SU-DHL-6 (cell line): ENCODE measurements at regions not wholly inside any gene's neighbourhood (a gene's known extent, or its start where the extent isn't known, plus 50 kb on each side); places are given as distances from the start of the nearest gene placed in this dataset.
"Not testable (repeated sequence)": the region's sequence is repeated elsewhere in the genome, so short reads cannot be mapped to it uniquely, and the experiment has no call there.

Experiments
- H2AFZ ChIP-seq: fragments of 200-600 bp; sonication (generic); 2 replicates; pipeline ENCODE4 v1.6.1; 2014; ENCODE audit warnings: low read depth, mild to moderate bottlenecking, moderate library complexity, mixed read lengths, antibody characterized with exemption, low read length; ENCODE audit not compliant: severe bottlenecking
- H3F3A ChIP-seq: fragments of 200-600 bp; shearing (Covaris generic); 2 replicates; pipeline ENCODE4 v1.6.0; 2016; ENCODE audit warnings: antibody characterized with exemption, mild to moderate bottlenecking; ENCODE audit not compliant: insufficient read depth
- H3K27ac ChIP-seq: fragments of 200-600 bp; sonication (generic); 2 replicates; pipeline ENCODE4 v1.5.1; 2016; ENCODE audit warnings: low read depth, mild to moderate bottlenecking, low read length, moderate library complexity, mixed read lengths
- H3K27me3 ChIP-seq: fragments of 200-600 bp; sonication (generic), shearing (Covaris generic); 2 replicates; pipeline ENCODE4 v1.6.0; 2014; ENCODE audit warnings: mild to moderate bottlenecking, low read length
- H3K36me3 ChIP-seq: fragments of 200-600 bp; sonication (generic); 2 replicates; pipeline ENCODE4 v1.6.1; 2014; ENCODE audit warnings: mild to moderate bottlenecking, low read length, mixed read lengths
- H3K4me2 ChIP-seq: fragments of 300-600, 200-600 bp; shearing (Covaris generic), sonication (generic); 2 replicates; pipeline ENCODE4 v1.6.0; 2014; ENCODE audit warnings: low read length, low read depth, mild to moderate bottlenecking; ENCODE audit not compliant: poor library complexity, severe bottlenecking
- H3K4me3 ChIP-seq: fragments of 200-600 bp; sonication (generic); 2 replicates; pipeline ENCODE4 v1.5.1; 2014; ENCODE audit warnings: antibody characterized with exemption, low read length, mild to moderate bottlenecking, mixed read lengths; ENCODE audit not compliant: insufficient read depth, poor library complexity, severe bottlenecking
- H3K79me2 ChIP-seq: fragments of 200-600 bp; sonication (generic); 2 replicates; pipeline ENCODE4 v1.6.1; 2014; ENCODE audit warnings: mild to moderate bottlenecking, low read length, moderate library complexity; ENCODE audit not compliant: insufficient read depth
- H3K9ac ChIP-seq: fragments of 200-600 bp; sonication (generic); 2 replicates; pipeline ENCODE4 v1.7.0; 2014; ENCODE audit warnings: mild to moderate bottlenecking, low read length
- H3K9me2 ChIP-seq: fragments of 200-600 bp; sonication (generic); replicated peaks from 2 replicates; pipeline ENCODE4 v1.6.1; 2014; ENCODE audit warnings: low read length; ENCODE audit not compliant: insufficient read depth
- H3K9me3 ChIP-seq: fragments of 200-600 bp; sonication (generic); 2 replicates; pipeline ENCODE4 v1.6.1; 2014; ENCODE audit warnings: low read length, mixed read lengths; ENCODE audit not compliant: insufficient read depth
- H4K20me1 ChIP-seq: fragments of 200-600 bp; sonication (generic); 2 replicates; pipeline ENCODE4 v1.6.1; 2014; ENCODE audit warnings: low read depth, mild to moderate bottlenecking, antibody characterized with exemption, low read length, moderate library complexity, mixed read lengths
- EZH2phosphoT487 ChIP-seq: fragments of 200-600 bp; sonication (generic), shearing (Covaris generic); conservative IDR thresholded peaks from 2 replicates; pipeline ENCODE4 v1.6.1; 2018; ENCODE audit warnings: mild to moderate bottlenecking, antibody characterized with exemption, low read length, moderate library complexity, mixed read lengths
- TF ChIP-seq, protein P1 (sequence below): fragments of 200-600 bp; sonication (generic); IDR thresholded peaks from one replicate; pipeline ENCODE4 v1.5.1; 2017; ENCODE audit warnings: antibody characterized with exemption, mild to moderate bottlenecking, low read length, moderate library complexity; ENCODE audit not compliant: insufficient read depth, poor library complexity, severe bottlenecking

DNA sequence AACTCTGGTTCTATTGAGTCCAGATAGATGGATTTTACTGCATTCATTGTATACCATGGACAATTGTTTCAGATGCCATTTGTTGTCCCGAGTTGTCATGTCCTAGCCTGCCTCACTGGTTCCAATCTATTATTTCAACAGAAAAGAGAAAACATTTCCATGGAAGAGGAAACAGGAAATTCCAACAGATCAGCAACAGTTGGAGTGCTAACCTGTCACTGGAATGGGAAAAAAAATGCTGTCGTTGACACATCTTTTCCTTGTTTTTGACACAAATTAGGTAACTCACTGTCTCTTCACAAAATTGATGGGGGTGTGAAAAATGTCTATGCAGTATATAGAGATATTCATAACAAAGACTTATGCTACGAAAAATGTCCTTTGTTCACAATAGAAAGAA lies 432.0 kb upstream of the TBL1XR1 start:
- Histone ChIP-seq H3K4me3 (no peak overlapping the region), H3K27me3 (no peaks in the 10 kb centered on the region), H3K79me2 (no peaks in the 10 kb centered on the region), H3K9me2 (no peaks in the 10 kb centered on the region), H2AFZ (no peak overlapping the region), H3K9ac (no peak overlapping the region), H4K20me1 (no peaks in the 10 kb centered on the region), H3K27ac (no peak overlapping the region), H3K36me3 (no peaks in the 10 kb centered on the region), H3K9me3 (no peaks in the 10 kb centered on the region), H3K4me2 (no peak overlapping the region), H3F3A (no peaks in the 10 kb centered on the region)
- TF ChIP-seq EZH2phosphoT487: no peak
- TF ChIP-seq, protein P1, sequence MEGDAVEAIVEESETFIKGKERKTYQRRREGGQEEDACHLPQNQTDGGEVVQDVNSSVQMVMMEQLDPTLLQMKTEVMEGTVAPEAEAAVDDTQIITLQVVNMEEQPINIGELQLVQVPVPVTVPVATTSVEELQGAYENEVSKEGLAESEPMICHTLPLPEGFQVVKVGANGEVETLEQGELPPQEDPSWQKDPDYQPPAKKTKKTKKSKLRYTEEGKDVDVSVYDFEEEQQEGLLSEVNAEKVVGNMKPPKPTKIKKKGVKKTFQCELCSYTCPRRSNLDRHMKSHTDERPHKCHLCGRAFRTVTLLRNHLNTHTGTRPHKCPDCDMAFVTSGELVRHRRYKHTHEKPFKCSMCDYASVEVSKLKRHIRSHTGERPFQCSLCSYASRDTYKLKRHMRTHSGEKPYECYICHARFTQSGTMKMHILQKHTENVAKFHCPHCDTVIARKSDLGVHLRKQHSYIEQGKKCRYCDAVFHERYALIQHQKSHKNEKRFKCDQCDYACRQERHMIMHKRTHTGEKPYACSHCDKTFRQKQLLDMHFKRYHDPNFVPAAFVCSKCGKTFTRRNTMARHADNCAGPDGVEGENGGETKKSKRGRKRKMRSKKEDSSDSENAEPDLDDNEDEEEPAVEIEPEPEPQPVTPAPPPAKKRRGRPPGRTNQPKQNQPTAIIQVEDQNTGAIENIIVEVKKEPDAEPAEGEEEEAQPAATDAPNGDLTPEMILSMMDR: no peak

DNA sequence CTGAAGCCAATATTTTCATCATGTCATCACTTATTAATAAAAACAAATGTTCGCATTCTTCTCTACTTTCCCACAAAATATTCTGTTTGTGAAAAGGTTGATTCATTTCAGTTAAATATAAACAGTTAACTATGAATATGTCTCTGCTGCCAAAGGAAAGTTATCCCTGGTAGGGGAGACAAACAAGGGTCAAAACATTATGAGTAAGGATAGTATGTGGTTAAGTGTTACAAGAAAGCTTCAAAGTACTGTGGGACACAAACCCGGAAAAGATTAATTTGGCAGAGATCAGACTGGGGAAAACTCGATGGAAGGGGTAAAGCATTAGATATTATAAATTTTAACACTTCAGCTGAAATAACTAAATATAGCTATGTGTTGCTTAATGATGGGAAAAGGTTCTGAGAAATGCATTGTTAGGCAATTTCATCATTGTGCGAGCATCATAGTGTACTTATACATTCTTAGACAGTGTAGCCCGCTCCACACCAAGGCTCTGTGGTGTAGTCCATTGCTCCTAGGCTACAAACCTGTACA lies 436.5 kb upstream of the TBL1XR1 start:
- H3K27me3 ChIP-seq: no peaks in the 10 kb centered on the region
- no peaks in the 10 kb centered on the region for H3K9me3 ChIP-seq
- H3K9me2 ChIP-seq: no peaks in the 10 kb centered on the region
- H3K4me2 ChIP-seq: no peak overlapping the region
- no peak overlapping the region for H3K9ac ChIP-seq
- no peaks in the 10 kb centered on the region for H3K79me2 ChIP-seq
- H3K27ac ChIP-seq: no peak overlapping the region
- H4K20me1 ChIP-seq: no peaks in the 10 kb centered on the region
- no peak overlapping the region for H2AFZ ChIP-seq
- no peak overlapping the region for H3K4me3 ChIP-seq
- no peak for TF ChIP-seq EZH2phosphoT487
- TF ChIP-seq, protein P1: no peak
- no peaks in the 10 kb centered on the region for H3K36me3 ChIP-seq
- H3F3A ChIP-seq: no peaks in the 10 kb centered on the region

DNA sequence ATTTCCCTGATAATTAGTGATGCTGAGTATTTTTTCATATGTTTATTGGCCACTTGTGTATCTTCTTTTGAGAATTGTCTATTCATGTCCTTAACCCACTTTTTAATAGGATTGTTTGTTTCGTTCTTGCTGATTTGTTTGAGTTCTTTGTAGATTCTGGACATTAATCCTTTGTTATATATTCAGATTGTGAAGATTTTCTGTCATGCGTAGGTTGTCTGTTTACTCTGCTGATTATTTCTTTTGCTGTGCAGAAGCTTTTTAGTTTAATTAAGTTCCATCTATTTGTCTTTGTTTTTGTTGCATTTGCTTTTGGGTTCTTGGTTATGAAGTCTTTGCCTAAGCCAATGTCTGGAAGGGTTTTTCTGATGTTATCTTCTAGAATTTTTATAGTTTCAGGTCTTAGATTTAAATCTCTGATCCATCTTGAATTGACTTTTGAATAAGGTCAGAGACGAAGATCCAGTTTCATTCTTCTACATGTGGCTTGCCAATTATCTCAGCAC lies 438.4 kb upstream of the TBL1XR1 start:
- H3K4me3 ChIP-seq, H3K9ac ChIP-seq, H3K36me3 ChIP-seq, H3K27ac ChIP-seq, H2AFZ ChIP-seq, H3K4me2 ChIP-seq, H3K9me3 ChIP-seq, H3K9me2 ChIP-seq, H3K79me2 ChIP-seq, H3K27me3 ChIP-seq, H4K20me1 ChIP-seq, H3F3A ChIP-seq: not testable (repeated sequence)

DNA sequence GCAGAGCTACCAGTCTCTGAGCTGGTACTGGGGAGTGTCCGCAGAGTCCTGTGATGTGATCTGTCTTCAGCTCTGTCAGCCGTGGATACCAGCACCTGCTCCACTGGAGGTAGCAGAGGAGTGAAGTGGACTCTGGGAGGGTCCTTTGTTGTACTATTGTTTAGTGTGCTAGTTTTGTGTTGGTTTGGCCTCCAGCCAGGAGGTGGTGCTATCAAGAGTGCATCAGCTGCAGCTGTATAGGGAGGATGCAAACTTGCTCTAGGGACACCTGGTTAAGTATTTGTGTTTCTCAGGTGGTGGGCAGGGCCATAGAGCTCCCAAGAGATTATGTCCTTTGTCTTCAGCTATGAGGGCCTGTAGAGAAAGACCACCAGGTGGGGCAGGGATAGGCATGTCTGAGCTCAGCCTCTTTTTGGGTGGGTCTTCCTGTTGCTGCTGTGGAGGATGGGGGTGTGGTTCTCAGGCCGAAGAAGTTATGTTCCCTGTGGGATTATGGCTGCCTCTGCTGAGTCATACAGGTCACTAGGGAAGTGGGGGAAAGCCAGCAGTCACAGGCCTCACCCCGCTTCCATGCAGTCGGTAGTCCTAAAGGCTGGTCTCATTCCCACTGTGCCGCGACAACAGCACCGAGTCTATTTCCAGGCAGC lies 443.2 kb upstream of the TBL1XR1 start:
- Histone ChIP-seq H3K27me3 (no peaks in the 10 kb centered on the region), H3K4me2 (no peak overlapping the region), H3K36me3 (no peaks in the 10 kb centered on the region), H3K9me2 (no peaks in the 10 kb centered on the region), H3K9me3 (no peaks in the 10 kb centered on the region), H3F3A (no peaks in the 10 kb centered on the region), H3K9ac (no peak overlapping the region), H3K27ac (no peak overlapping the region), H2AFZ (no peak overlapping the region), H3K79me2 (no peaks in the 10 kb centered on the region), H3K4me3 (no peak overlapping the region), H4K20me1 (no peaks in the 10 kb centered on the region)
- TF ChIP-seq, protein P1: no peak
- no peak for TF ChIP-seq EZH2phosphoT487
